Hematopoietic multipotent progenitor cell treated with erythropoietin and hydrocortisone succinate and interleukin-3 and kit ligand, for 15 days (in vitro differentiated cells): ENCODE measurements at regions not wholly inside any gene's neighbourhood (a gene's known extent, or its start where the extent isn't known, plus 50 kb on each side); places are given as distances from the start of the nearest gene placed in this dataset.

Source experiments
- DNase-seq: peaks from one replicate; pipeline ENCODE4 v3.0.0-alpha.2; 2015; ENCODE audit warnings: low spot score

DNA sequence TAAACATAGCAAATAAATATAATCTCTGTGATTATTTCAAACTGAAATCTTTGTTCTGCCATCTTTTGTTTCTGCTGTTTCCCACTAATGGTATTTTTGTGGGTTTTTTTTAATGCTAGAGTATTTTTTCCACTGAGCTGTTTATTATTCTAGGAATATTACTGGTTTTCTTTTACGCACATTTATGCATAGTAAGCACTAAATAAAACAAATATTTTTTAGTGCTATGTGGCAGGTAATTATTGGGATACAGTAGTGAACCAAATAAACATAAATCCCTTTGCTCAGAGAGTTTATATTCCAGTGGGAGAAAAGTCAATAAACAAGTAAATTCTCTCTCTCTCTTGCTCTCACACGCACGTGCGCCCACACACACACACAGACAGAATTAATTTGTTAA is 397.4 kb downstream of the PRDM5 start:
- DNase-seq = no peak

DNA sequence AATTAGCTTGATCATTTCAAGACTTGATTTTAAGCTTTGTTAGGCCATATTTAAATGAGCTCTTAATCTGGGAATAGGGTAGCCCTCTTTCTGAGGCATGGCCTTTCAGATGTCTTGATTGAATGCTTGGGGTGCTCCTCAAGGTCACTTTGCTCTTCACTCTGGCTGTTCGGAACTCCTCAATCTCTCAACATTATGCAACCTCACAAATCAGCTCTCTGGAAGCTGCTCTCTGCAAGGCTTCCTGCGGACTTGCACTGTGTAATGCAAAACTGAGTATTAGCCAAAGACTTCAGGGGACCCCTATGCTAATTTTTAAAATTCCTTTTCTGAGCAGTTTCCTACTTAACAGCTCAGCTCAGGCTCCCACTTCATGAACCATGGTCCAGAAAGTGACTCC is 398.3 kb downstream of the PRDM5 start:
- DNase-seq = no peak

DNA sequence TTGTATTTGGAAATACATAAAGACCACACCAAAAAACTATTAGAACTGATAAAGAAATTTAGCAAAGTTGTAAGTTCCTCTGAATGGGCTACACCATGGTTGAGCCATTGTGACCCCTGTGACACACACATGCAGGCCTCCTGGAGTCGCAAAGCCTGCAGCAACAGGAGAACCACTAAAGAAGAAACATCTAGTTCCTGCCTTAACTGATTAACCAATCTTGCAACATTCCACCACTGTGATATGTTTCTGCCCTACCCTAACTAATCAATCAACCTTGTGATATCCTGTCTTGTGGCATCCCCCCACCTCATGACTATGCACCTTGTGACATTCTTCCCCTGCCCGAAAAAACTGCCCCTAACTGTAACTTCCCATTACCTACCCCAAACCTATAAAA is 401.8 kb downstream of the PRDM5 start:
- no peak for DNase-seq

DNA sequence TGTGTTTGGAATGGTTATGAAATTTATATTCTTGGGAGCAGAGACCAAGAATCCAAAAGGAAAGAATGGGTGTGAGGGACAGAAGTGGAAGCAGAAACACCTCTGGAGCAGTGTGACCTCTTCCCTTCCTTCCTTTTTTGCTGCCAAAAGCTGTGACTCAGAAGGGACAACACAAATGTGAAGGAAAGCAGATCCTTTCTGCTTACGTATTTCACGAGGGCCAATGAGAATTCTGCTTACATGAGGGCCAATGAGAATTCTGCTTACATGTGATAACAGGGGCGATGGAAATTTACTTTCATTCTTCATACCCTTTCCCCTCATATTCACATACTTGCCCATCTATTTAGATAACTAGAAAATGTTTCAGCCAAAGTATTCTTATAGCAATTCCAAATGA is 404.6 kb downstream of the PRDM5 start:
- no peak for DNase-seq

DNA sequence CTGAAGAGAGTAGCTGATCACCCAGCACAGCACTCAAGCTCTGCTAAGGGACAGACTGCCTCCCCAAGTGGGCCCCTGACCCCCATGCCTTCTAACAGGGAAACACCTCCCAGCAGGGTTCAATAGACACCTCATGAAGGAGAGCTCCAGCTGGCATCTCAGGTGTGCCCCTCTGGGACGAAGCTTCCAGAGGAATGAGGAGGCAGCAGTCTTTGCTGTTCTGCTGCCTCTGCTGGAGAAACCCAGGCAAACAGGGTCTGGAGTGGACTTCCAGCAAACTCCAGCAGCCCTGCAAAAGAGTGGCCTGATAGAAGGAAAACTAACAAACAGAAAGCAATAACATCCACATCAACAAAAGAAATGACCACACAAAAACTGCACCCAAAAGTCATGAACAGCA is 412.8 kb downstream of the PRDM5 start:
- DNase-seq = no peak

DNA sequence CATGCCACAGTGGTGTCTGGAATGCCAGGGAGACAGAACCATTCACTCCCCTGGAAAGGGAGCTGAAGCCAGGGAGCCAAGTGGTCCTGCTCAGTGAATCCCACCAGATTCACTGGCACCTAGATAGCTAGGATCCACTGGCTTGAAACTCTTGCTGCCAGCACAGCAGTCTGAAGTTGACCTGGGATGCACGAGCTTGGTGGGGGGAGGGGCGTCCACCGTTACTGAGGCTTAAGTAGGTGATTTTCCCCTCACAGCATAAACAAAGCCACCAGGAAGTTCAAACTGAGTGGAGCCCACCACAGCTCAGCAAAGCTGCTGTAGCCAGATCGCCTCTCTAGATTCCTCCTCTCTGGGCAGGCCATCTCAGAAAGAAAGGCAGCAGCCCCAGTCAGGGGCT is 413.3 kb downstream of the PRDM5 start:
- DNase-seq = no peak

DNA sequence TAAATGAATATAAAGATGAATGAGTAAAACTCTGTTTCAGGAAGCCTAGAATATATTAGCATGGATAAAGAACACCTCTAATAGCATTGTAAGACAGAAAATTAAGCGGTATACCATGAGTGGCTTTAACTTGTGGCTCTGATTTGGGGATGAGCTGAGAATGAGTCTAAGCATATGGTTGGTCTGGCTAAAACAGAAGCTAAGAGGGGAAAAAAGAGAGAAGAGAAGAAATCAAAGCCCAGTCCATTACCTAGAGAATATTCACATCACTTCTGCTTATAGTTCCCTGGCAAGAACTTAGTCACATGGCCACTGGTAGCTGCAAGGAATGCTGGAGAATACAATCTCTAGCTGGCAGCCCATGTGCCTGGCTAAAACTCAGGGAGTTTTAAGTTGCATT is 414.5 kb downstream of the PRDM5 start:
- DNase-seq = no peak

DNA sequence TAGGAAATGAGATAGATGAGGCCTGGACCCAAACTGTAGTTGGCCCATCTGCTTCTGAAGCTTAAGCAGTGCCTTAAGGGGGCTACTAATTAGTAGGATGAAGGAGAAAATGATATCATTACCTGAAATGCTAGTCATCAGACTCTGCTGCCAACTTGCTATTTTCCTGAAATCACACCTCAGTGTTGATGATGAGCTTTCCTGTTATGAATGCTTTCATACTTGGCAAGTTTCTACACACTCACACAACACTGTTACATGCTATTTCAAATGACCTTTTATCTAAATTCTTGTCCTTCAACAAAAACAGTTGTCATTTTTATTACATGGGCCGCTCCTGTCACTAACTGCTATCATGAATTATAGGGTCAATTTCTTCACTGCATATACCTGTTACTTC is 416.0 kb downstream of the PRDM5 start:
- DNase-seq = no peak

DNA sequence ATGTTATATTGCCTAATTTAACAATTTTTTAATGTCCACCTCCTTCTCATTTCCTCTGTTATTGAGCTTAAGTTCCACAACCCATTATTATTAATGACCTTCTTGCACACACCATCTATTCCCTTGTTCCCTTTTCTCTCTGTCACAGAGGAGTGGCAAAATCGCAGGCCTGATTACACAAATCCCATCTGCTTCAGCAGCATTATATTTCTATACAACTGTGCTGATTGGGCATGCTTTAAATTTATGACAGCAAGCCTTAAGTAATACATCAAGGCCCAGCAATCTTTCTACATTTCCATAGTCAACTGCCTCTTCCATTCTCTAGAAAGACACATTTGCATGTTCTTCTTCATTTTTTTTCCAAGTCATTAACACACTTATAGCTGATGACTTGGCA is 423.8 kb downstream of the PRDM5 start:
- DNase-seq = no peak

DNA sequence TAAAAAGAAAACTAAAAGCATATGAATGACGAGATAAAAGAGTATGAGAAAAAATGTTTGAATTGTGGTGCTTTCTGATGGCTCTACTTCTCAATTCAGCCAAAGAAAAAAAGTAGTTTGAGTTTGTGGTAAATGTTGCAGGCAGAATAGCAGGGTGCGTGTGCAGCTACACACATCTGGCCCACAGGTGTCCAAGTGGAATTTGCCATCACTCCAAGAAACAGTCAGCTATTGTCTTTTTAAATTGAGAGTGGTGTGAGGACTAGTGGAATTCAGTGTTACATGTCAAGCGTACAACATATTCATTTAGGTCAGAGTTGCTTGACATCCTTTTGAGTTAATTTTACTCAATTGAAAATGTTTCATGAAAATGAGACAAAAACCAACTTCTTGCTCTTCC is 424.8 kb upstream of the MAD2L1 start:
- DNase-seq = no peak

DNA sequence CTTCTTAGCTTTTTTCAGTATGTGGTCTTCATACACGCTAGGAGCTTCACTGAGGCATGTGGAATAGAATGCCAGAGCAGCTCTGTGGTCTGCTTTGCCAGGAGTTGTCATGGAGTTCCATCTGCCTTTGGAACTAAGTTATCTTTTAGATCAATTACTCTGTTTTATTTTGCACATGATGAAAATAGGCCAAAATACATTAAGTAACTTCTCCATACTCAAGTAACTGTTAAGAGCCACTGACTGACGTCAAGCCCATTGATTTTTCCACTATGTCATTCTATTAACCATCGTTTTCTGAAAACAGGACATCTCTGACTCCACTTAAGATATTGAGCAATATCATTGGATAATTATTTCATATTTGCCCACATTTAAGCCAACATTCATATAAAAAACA is 415.1 kb upstream of the MAD2L1 start:
- DNase-seq = no peak

DNA sequence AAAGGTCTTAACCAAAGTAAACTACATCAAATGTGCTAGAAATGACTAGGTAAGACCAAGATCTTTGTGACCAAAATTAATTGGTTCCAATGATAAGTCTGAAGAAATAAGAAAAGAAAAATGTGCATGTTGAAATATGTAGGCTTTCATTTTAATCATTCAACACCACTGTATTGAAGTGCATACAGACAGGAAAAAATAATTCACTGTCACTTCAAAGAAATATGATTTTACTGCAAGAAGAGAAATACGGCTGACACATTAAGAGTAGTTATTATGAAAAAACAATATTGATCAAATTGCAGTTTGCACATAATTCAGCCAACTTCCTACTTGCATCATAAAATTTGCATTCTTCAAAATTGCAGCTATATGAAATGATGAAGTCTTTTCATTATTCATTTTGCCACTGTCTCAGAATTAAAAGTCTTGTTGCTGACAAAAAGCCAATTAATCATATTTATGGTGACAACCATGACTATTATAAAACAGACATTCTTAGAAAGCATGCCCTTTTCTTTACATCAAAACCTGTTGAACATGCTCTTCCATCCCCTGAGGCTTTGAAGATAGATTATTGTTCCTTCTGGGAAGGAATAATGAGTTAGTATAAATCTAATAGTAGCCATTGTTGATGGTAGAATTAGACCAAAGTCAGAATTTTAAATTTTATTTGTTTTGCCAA is 405.9 kb upstream of the MAD2L1 start:
- no peak for DNase-seq

DNA sequence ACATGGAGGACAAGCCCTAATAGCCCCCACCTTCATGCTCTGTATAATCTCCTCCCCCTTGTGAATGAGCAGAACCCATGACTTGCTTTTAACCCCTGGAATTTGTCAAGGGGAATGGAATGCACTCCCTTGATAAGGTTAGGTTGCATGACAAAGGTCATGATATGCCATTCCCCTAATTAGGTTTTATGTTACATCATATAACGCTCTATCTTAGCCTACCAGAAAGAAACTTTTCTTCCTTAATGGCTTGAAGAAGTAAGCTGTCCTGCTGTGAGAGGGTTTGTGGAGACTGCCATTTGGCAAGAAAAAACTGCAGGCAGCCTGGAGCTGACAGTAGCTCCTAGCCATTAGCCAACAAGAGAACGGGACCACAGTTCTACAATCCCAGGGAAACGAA is 399.8 kb upstream of the MAD2L1 start:
- DNase-seq = no peak

DNA sequence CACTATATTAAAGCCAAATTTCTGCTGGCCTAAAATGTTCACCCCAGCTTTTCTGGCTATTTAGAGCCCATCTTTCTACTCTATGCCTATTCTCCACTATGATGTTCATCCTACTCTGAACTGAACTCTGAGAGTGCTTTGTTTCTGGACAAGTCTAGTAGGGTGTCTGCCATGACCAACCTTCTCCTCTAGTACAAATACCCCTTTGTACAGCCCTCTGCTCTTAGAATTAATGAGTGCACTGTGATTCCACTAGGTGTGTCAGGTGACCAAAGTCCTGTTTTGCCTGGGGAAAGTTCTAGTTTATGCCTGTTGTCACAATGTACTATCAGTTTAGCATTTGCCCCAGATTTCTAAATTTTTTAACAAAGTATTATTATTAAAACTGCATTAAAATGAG is 388.1 kb upstream of the MAD2L1 start:
- DNase-seq = no peak

DNA sequence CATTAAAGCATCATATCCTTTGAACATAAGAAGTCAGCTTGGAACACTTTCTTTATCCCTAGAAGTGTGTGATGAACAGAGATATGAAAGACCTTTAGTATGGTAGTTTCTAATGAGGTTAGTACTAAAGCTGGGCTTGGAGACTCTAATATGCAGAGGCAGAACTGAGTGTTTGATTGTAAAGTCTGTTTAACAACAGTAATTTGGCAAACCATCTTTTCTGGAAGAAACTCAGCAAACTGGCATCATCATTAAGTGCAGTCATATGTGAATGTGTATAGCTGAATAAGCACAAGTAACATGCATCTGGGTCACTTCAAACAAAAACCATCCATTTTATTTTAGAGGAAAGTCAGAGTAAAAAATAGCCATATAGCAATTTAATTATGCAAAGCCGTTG is 385.9 kb upstream of the MAD2L1 start:
- DNase-seq = no peak

DNA sequence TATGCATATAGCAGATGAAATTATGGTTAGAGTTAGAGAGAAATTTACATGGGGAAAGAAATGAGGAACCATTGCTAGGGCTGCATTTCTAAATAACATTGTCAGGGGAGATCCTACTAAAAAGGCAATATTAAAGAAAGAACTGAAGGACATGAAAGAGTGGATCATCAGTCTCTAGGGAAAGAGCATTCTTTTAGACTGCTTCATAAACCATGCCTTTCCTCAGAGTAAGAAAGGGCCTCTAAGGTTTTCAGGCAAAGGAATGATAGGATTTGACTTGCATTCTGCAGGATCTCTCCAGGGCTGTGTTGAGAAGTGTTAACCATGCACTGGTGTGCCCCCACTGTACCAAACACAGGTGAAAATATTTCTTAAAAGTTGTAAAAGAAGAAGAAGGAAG is 385.4 kb upstream of the MAD2L1 start:
- DNase-seq = no peak

DNA sequence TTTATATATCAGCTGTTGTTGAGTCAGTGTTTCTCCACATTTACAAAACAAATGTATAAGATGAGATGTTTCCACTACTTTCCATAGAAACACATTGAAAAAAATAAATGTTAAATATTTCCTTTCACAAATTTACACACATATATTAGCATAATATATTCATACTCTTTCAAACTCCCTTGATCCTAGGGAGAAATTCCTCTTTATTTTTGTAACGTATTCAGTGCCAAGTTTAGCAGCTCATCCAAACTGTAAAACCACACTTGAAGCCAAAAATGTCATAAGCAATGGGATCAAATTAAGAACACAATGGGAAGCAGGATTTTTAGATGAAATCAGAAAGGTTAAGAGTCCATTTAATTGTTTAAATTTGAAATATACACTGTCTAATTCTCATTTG is 381.1 kb upstream of the MAD2L1 start:
- DNase-seq = no peak

DNA sequence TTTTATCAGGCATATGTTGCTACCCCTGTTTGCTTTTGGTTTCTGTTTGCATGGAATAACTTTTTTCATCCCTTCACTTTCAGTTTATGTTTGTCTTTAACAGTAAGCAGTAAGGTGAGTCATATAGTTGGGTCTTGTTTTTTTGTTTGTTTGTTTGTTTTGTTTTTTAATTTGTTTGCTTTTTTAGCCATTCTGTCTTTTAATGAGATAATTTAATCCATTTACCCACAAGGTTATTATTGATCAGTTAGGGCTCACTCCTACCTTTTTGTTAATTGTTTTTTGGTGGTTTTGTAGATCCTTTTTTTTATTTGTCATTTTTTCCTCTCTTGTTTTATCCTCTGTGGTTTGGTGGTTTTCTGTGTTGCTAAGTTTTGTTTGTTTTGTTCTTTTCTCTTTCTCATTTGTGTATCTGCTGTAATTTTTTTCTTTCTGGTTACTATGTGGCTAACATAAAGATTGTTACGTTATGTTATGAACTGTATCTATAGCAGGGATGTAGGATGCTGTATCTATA is 379.5 kb upstream of the MAD2L1 start:
- DNase-seq = no peak

DNA sequence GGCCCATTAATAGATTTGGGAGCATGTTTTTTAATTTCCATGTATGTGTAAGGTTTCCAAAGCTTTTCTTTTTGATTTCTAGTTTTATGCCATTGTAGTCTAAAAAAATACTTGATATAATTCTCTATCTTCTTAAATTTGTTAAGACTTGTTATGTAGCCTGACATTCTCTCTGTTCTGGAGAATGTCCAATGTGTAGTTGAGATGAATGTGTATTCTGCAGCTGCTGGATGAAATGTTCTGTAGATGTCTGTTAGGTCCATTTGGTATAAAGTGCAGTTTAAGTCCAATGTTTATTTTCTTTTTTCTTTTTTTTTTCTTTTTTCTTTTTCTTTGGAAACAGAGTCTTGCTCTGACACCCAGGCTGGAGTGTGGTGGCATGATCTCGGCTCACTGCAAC is 378.5 kb upstream of the MAD2L1 start:
- DNase-seq = no peak

DNA sequence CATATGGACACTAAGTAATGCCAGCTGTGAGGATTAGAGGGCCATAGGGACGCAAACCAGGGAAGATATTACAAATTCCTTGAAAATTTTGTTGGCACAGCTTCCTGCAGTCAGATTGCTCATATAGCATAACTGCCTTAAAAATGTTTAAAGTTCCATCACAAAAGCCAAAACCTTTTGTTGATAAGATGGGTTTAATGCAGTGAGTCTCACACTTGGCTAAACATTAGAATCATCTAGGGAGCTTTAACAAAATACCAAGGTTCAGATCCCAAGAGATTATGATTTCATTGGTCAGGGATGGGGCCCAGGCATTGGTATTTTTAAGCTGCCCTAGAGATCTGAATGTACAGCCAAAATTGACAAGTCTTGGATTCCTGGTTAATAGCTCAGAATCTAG is 376.5 kb upstream of the MAD2L1 start:
- DNase-seq = no peak

DNA sequence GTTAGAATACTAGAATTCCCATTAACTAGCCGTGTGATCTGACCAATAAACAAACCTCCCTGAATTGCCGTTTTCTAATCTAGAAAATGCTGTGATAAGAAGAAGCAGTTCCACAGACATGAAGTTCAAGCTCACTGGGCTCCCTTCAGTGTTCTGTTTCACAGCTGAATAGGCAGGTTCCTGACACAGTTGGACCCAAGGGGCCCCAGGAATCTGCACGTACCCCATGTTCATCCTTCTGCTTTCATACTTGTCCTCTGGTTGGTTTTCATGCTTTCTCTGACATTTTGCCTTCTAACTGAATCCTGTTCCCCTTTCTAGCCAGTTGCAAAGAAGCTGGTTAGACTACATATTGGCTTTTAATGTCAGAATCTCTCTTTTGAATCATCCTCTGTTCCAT is 374.1 kb upstream of the MAD2L1 start:
- DNase-seq = no peak

DNA sequence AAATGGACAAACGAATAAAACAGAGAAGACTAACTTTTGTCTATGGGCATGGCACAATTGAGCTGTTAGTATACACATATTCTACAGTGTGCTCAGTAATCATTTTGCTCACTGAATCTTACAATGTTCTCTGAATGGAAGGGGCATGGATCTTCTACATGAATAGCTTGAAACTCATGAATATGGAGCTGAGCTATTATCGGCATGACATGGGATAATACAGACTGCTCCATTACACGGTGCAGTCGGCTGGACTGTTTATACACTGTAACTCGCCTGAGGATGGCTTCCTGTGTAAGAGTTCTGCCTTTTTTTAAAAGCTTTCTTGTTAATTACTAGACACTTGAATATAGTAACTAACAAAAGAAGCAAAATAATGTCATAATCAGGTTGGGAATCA is 368.5 kb upstream of the MAD2L1 start:
- DNase-seq = no peak

DNA sequence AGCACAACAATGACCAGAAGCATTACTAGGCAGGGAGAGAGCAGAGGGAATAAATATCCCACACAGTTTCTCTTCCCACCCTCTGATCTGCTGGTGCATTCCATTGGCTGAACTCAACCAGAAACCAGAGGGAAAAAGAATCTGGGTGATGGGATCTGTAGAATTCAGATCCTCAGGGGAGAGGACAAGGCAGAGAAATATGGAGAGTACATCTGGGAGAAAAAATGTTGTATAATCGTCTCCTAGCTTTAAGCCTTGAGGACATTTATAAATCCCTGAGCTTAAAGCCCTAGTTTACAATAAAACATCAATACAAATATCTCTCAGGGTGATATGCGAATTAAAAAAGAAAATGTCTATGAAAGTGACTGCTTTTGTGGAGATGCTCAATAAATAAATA is 368.1 kb upstream of the MAD2L1 start:
- no peak for DNase-seq

DNA sequence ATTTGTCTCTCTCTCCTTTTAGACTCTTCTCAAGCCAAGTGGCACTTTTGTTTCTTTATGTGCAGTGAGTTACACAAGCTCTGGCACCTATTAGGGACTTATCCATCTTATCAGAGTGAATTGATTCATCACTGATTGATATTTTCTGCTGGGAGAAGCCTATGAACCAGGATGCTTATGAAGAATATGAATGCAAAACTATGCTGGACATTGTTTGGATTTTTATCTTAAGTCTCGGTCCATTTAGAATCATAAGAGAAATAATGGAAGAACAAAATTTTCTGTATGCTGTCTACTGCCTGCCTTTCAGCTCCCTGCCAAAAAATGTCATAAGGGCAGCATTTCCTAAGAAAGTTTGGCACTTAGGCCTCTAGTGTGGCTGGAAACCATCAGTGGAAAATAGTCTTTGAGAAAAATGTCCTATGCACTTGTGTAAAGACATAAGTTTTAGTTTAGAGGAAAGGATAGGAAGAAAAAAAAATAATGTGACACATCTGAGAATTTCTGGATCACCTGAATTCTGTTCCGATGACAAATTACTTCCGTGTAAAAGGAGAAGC is 365.7 kb upstream of the MAD2L1 start:
- DNase-seq = no peak
